ENCODE measurements at regions not wholly inside any gene's neighbourhood (a gene's known extent, or its start where the extent isn't known, plus 50 kb on each side); places are given as distances from the start of the nearest gene placed in this dataset.

GRCh38 chr20:22791396-22791795 is 207.0 kb upstream of the FOXA2 start:
- TF ChIP-seq CTCF (IDR thresholded peaks at IDR 0.05; ENCODE audit: poor library complexity) (no peak), EZH2 (IDR thresholded peaks at IDR 0.05; ENCODE audit: borderline replicate concordance) (no peak), EZH2phosphoT487 (IDR thresholded peaks at IDR 0.05; ENCODE audit: low read depth, severe bottlenecking, unreplicated experiment) (no peak)

All from hepatocyte (in vitro differentiated cells).